SK-N-SH (cell line): ENCODE measurements at regions not wholly inside any gene's neighbourhood (a gene's known extent, or its start where the extent isn't known, plus 50 kb on each side); places are given as distances from the start of the nearest gene placed in this dataset.

Experiments
- CTCF ChIA-PET: fragments of 300-600, 350-600 bp; formaldehyde crosslinking; extraction: SDS; loops from one replicate; lab custom pipeline; 2021; lab: Yijun Ruan, JAX
- POLR2A ChIA-PET: fragments of 350-600 bp; sonication (Branson Sonifier 250); formaldehyde crosslinking; extraction: SDS; loops from one replicate; lab custom pipeline; 2020; ENCODE audit warnings: antibody characterized with exemption, inconsistent platforms; lab: Yijun Ruan, JAX
- DNase-seq: peaks from one replicate; pipeline ENCODE4 v3.0.0; 2012
- H2AFZ ChIP-seq: fragments of 200-600 bp; sonication (generic); 2 replicates; pipeline ENCODE4 v1.8.1; 2016; ENCODE audit warnings: antibody characterized with exemption, mild to moderate bottlenecking, low read depth
- H3F3A ChIP-seq: fragments of 200-600 bp; sonication (generic); replicated peaks from 2 replicates; pipeline ENCODE3; 2016; ENCODE audit warnings: antibody characterized with exemption, mild to moderate bottlenecking; ENCODE audit not compliant: insufficient read depth
- H3K27ac ChIP-seq, 2 experiments: fragments of 200-500 bp in 1 of 2; fragments of 200-600 bp in 1 of 2; sonication (Bioruptor generic) in 1 of 2; sonication (generic), shearing (Covaris generic) in 1 of 2; 2 replicates each; pipeline versions ENCODE4 v1.5.1 to v1.6.1; 2014 to 2016; ENCODE audit warnings: low read depth in 2 of 2, inconsistent platforms in 1 of 2, low read length in 1 of 2, mild to moderate bottlenecking in 1 of 2, mixed read lengths in 1 of 2
- H3K27me3 ChIP-seq: fragments of 200-600 bp; sonication (generic), shearing (Covaris generic); 2 replicates; pipeline ENCODE4 v1.6.1; 2016; ENCODE audit warnings: mixed run types; ENCODE audit not compliant: insufficient read depth
- H3K36me3 ChIP-seq, 2 experiments: fragments of 200-500 bp in 1 of 2; fragments of 200-600 bp in 1 of 2; sonication (Bioruptor generic) in 1 of 2; sonication (generic) in 1 of 2; replicated peaks in 1 of 2; 2 replicates each; pipeline versions ENCODE3 to v1.5.1; 2014 to 2016; ENCODE audit warnings: low read length in 1 of 2, mild to moderate bottlenecking in 1 of 2; ENCODE audit not compliant: insufficient read depth in 2 of 2, control insufficient read depth in 1 of 2
- H3K4me1 ChIP-seq, 2 experiments: fragments of 200-500 bp in 1 of 2; fragments of 200-600 bp in 1 of 2; sonication (Bioruptor generic) in 1 of 2; sonication (generic), shearing (Covaris generic) in 1 of 2; 2 replicates each; pipeline versions ENCODE4 v1.5.1 to v1.6.1; 2014 to 2016; ENCODE audit warnings: low read depth in 1 of 2, low read length in 1 of 2, mixed run types in 1 of 2; ENCODE audit not compliant: insufficient read depth in 2 of 2, control insufficient read depth in 1 of 2
- H3K4me2 ChIP-seq: fragments of 200-600 bp; sonication (generic), shearing (Covaris generic); 2 replicates; pipeline ENCODE4 v1.6.1; 2017; ENCODE audit warnings: mixed run types
- H3K4me3 ChIP-seq, 2 experiments: fragments of 200-500 bp in 1 of 2; fragments of 200-600 bp in 1 of 2; sonication (Bioruptor generic) in 1 of 2; sonication (generic), shearing (Covaris generic) in 1 of 2; 2 replicates each; pipeline versions ENCODE4 v1.5.1 to v1.8.1; 2014 to 2016; ENCODE audit warnings: low read depth in 2 of 2, inconsistent platforms in 1 of 2, low read length in 1 of 2, mild to moderate bottlenecking in 1 of 2, mixed read lengths in 1 of 2, moderate library complexity in 1 of 2
- H3K79me2 ChIP-seq: fragments of 200-600 bp; sonication (generic); 2 replicates; pipeline ENCODE4 v1.8.1; 2017; ENCODE audit warnings: mild to moderate bottlenecking; ENCODE audit not compliant: insufficient read depth
- H3K9ac ChIP-seq: fragments of 200-600 bp; sonication (generic); 2 replicates; pipeline ENCODE4 v1.6.1; 2017; ENCODE audit warnings: mixed run types
- H3K9me2 ChIP-seq: fragments of 200-600 bp; sonication (generic); 2 replicates; pipeline ENCODE4 v1.6.1; 2017; ENCODE audit warnings: mixed run types
- H3K9me3 ChIP-seq: fragments of 200-600 bp; sonication (generic); 2 replicates; pipeline ENCODE4 v1.6.1; 2017; ENCODE audit warnings: mixed run types, mild to moderate bottlenecking, moderate library complexity
- H4K20me1 ChIP-seq: fragments of 200-600 bp; sonication (generic); 2 replicates; pipeline ENCODE4 v1.6.1; 2017; ENCODE audit warnings: mild to moderate bottlenecking, mixed run types; ENCODE audit not compliant: insufficient read depth
- EP300 ChIP-seq, 2 experiments: IDR thresholded peaks; 2 replicates each; pipeline versions ENCODE4 v1.4.0 to v1.6.1; 2012; ENCODE audit warnings: borderline replicate concordance in 1 of 2, low read depth in 1 of 2, low read length in 1 of 2
- EZH2phosphoT487 ChIP-seq: fragments of 200-600 bp; sonication (generic); IDR thresholded peaks from 2 replicates; pipeline ENCODE4 v1.6.1; 2017; ENCODE audit warnings: low read depth, mixed run types, mild to moderate bottlenecking, antibody characterized with exemption, moderate library complexity, borderline replicate concordance
- FOXM1 ChIP-seq: IDR thresholded peaks from 2 replicates; pipeline ENCODE4 v1.4.0; 2012; ENCODE audit warnings: low read depth, mild to moderate bottlenecking
- GATA2 ChIP-seq: sonication (generic); formaldehyde crosslinking; IDR thresholded peaks from 2 replicates; pipeline ENCODE4 v1.5.0; 2020; ENCODE audit warnings: mild to moderate bottlenecking, missing genetic modification reagents
- IRF3 ChIP-seq: fragments of 150-350 bp; IDR thresholded peaks from 2 replicates; pipeline ENCODE4 v1.6.1; 2016; ENCODE audit warnings: mild to moderate bottlenecking, low read depth, low read length
- JUND ChIP-seq: IDR thresholded peaks from 2 replicates; pipeline ENCODE4 v1.4.0; 2012
- MEF2A ChIP-seq: IDR thresholded peaks from 2 replicates; pipeline ENCODE4 v1.4.0; 2012; ENCODE audit warnings: low read depth, borderline replicate concordance
- PBX3 ChIP-seq: IDR thresholded peaks from 2 replicates; pipeline ENCODE4; 2012
- POLR2AphosphoS5 ChIP-seq: IDR thresholded peaks from 2 replicates; pipeline ENCODE4 v1.6.1; 2012; ENCODE audit warnings: low read depth, low read length
- RAD21 ChIP-seq: IDR thresholded peaks from 2 replicates; pipeline ENCODE4 v1.6.1; 2012; ENCODE audit warnings: mild to moderate bottlenecking, low read length
- RFX5 ChIP-seq: IDR thresholded peaks from 2 replicates; pipeline ENCODE4 v1.6.1; 2012; ENCODE audit warnings: mild to moderate bottlenecking, improper control_type of control experiment, low read length
- RXRA ChIP-seq: IDR thresholded peaks from 2 replicates; pipeline ENCODE4 v1.4.0; 2012; ENCODE audit warnings: low read depth, mild to moderate bottlenecking, borderline replicate concordance
- SIN3A ChIP-seq: IDR thresholded peaks from 2 replicates; pipeline ENCODE4 v1.6.1; 2012; ENCODE audit warnings: low read depth, mild to moderate bottlenecking, low read length, moderate library complexity, borderline replicate concordance
- TAF1 ChIP-seq: IDR thresholded peaks from 2 replicates; pipeline ENCODE4 v1.6.1; 2012; ENCODE audit warnings: low read depth, mild to moderate bottlenecking, low read length, moderate library complexity, borderline replicate concordance
- YY1 ChIP-seq: IDR thresholded peaks from 2 replicates; pipeline ENCODE4 v1.4.0; 2012; ENCODE audit warnings: low read depth, mild to moderate bottlenecking
- WGBS: methylation state at CpG from one replicate; pipeline ENCODE4 v1.1.6; 2017; ENCODE audit warnings: low lambda C conversion rate; 5-methylcytosine and 5-hydroxymethylcytosine counted together
- TF ChIP-seq, protein P1 (sequence below): IDR thresholded peaks from 2 replicates; pipeline ENCODE4 v1.6.1; 2012; ENCODE audit warnings: mild to moderate bottlenecking, low read depth, low read length, moderate library complexity
- TF ChIP-seq, protein P2 (sequence below): fragments of 150-350 bp; IDR thresholded peaks from 2 replicates; pipeline ENCODE4 v1.6.1; 2017; ENCODE audit warnings: antibody characterized with exemption, low read length, low read depth, borderline replicate concordance

DNA sequence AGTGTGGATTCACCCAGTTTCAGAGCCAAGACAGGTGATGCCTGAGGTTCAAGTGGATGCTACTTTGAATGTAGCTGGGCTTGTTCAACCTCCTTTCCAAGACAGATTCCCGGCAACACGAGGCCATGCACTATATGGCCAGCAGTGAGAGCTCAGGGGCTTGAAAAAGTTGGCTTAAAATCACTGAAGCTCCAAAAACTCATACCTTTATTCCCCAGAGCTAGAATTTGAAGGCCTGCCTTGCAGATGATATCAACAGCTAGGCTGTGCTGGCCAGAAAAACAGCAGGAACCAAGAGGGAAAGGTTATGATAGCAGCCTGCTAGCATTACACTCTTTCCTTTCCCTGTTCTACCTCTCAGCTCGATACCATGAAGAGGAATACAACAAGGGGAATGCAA, 120.2 kb upstream of the DAB2 start:
- Histone ChIP-seq H3K27me3 (no peaks in the 10 kb centered on the region), H3K27ac (no peak overlapping the region), H2AFZ (no peak overlapping the region), H3K4me1 (peaks cover 0 to 10% of the 10 kb centered on the region in 2 experiments; a peak in 1 of 4 replicates), H3K79me2 (no peaks in the 10 kb centered on the region), H4K20me1 (no peaks in the 10 kb centered on the region), H3K9ac (no peak overlapping the region), H3K9me2 (no peaks in the 10 kb centered on the region), H3F3A (no peaks in the 10 kb centered on the region), H3K4me3 (no peak overlapping the region), H3K9me3 (no peaks in the 10 kb centered on the region), H3K4me2 (no peak overlapping the region), H3K36me3 (no peaks in the 10 kb centered on the region)
- 25% methylated on average over 3 of the region's 3 CpGs for WGBS
- ChIA-PET POLR2A (no interaction called here), CTCF (interaction anchor here (0.9 to 1.1 kb wide), 3 partner anchors 19 to 26 kb away, joined by 3 to 4 read pairs (median 3); no protein-coding TSS in a partner anchor)
- TF ChIP-seq YY1, result no peak
- no peak for TF ChIP-seq TAF1
- no peak for TF ChIP-seq JUND
- no peak for TF ChIP-seq PBX3
- TF ChIP-seq FOXM1, result no peak
- TF ChIP-seq RXRA, result no peak
- no peak for TF ChIP-seq EP300 (IDR thresholded peaks at IDR 0.05; ENCODE audit: borderline replicate concordance in 1 of 2, low read depth in 1 of 2, low read length in 1 of 2)
- no peak for TF ChIP-seq EZH2phosphoT487
- TF ChIP-seq, protein P1, sequence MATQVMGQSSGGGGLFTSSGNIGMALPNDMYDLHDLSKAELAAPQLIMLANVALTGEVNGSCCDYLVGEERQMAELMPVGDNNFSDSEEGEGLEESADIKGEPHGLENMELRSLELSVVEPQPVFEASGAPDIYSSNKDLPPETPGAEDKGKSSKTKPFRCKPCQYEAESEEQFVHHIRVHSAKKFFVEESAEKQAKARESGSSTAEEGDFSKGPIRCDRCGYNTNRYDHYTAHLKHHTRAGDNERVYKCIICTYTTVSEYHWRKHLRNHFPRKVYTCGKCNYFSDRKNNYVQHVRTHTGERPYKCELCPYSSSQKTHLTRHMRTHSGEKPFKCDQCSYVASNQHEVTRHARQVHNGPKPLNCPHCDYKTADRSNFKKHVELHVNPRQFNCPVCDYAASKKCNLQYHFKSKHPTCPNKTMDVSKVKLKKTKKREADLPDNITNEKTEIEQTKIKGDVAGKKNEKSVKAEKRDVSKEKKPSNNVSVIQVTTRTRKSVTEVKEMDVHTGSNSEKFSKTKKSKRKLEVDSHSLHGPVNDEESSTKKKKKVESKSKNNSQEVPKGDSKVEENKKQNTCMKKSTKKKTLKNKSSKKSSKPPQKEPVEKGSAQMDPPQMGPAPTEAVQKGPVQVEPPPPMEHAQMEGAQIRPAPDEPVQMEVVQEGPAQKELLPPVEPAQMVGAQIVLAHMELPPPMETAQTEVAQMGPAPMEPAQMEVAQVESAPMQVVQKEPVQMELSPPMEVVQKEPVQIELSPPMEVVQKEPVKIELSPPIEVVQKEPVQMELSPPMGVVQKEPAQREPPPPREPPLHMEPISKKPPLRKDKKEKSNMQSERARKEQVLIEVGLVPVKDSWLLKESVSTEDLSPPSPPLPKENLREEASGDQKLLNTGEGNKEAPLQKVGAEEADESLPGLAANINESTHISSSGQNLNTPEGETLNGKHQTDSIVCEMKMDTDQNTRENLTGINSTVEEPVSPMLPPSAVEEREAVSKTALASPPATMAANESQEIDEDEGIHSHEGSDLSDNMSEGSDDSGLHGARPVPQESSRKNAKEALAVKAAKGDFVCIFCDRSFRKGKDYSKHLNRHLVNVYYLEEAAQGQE, result no peak
- no peak for TF ChIP-seq IRF3
- no peak for TF ChIP-seq RFX5
- TF ChIP-seq GATA2 (CRISPR knock-in tag), result no peak
- TF ChIP-seq, protein P2, sequence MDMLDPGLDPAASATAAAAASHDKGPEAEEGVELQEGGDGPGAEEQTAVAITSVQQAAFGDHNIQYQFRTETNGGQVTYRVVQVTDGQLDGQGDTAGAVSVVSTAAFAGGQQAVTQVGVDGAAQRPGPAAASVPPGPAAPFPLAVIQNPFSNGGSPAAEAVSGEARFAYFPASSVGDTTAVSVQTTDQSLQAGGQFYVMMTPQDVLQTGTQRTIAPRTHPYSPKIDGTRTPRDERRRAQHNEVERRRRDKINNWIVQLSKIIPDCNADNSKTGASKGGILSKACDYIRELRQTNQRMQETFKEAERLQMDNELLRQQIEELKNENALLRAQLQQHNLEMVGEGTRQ, result no peak
- no peak for TF ChIP-seq SIN3A
- TF ChIP-seq RAD21, result no peak
- no peak for TF ChIP-seq POLR2AphosphoS5
- TF ChIP-seq MEF2A, result no peak
- no peak for DNase-seq
